ENCODE measurements at regions not wholly inside any gene's neighbourhood (a gene's known extent, or its start where the extent isn't known, plus 50 kb on each side); places are given as distances from the start of the nearest gene placed in this dataset.

- Histone ChIP-seq H3K27me3 (no peaks in the 10 kb centered on the region), H3K9me3 (no peaks in the 10 kb centered on the region), H3K4me3 (no peak overlapping the region), H3K36me3 (no peaks in the 10 kb centered on the region), H3K4me1 (no peaks in the 10 kb centered on the region), H3K27ac (no peak overlapping the region)
- DNase-seq (no peak), ATAC-seq (no peak)
- intact Hi-C loops (cut with DNase I) = no loop called here
- TF ChIP-seq, protein P1, sequence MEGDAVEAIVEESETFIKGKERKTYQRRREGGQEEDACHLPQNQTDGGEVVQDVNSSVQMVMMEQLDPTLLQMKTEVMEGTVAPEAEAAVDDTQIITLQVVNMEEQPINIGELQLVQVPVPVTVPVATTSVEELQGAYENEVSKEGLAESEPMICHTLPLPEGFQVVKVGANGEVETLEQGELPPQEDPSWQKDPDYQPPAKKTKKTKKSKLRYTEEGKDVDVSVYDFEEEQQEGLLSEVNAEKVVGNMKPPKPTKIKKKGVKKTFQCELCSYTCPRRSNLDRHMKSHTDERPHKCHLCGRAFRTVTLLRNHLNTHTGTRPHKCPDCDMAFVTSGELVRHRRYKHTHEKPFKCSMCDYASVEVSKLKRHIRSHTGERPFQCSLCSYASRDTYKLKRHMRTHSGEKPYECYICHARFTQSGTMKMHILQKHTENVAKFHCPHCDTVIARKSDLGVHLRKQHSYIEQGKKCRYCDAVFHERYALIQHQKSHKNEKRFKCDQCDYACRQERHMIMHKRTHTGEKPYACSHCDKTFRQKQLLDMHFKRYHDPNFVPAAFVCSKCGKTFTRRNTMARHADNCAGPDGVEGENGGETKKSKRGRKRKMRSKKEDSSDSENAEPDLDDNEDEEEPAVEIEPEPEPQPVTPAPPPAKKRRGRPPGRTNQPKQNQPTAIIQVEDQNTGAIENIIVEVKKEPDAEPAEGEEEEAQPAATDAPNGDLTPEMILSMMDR (IDR thresholded peaks at IDR 0.05) = no peak
These were observed 64.9 kb upstream of the FZD10 start for GRCh38 chr12:130097342-130097741.

DNA sequence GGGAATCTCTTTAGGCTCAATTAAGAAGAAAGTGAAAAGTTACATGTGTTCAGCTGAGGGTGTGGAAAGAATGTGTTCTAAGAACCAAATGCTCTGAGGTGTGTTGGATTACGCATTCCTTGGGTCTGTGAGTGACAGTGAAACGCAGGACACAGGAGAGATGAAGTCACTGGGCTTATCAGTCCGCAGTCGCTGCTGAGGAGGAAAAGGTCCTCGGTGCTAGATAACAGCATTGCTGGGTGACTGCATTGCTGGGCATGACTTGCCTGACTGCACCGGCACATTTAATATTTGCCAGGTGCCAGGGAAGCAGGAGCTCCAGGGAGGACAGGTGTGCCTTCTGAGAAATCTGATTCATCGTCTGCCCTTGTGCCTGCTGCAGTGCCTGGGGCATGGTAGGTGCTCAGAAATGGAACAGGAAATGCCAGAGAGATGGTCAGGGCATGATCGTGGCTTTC is 64.4 kb upstream of the FZD10 start:
- intact Hi-C loops (cut with DNase I) = no loop called here
- Histone ChIP-seq H3K4me3 (no peak overlapping the region), H3K27ac (no peak overlapping the region), H3K27me3 (no peaks in the 10 kb centered on the region), H3K4me1 (no peaks in the 10 kb centered on the region), H3K36me3 (no peaks in the 10 kb centered on the region), H3K9me3 (no peaks in the 10 kb centered on the region)
- no peak for ATAC-seq
- no peak for DNase-seq
- TF ChIP-seq, protein P1 (IDR thresholded peaks at IDR 0.05) = no peak

GRCh38 chr12:130098301-130099005 is 63.8 kb upstream of the FZD10 start:
- H3K4me1 ChIP-seq = no peaks in the 10 kb centered on the region
- no peaks in the 10 kb centered on the region for H3K36me3 ChIP-seq
- H3K9me3 ChIP-seq = no peaks in the 10 kb centered on the region
- no peaks in the 10 kb centered on the region for H3K27me3 ChIP-seq
- H3K27ac ChIP-seq = no peak overlapping the region
- TF ChIP-seq, protein P1 (IDR thresholded peaks at IDR 0.05) = no peak
- ATAC-seq = no peak
- intact Hi-C loops (cut with DNase I) = no loop called here
- no peak for DNase-seq
- no peak overlapping the region for H3K4me3 ChIP-seq

GRCh38 chr12:130100634-130101362 is 61.5 kb upstream of the FZD10 start:
- peaks cover 5% of the 10 kb centered on the region for H3K27me3 ChIP-seq
- H3K9me3 ChIP-seq = no peaks in the 10 kb centered on the region
- H3K4me1 ChIP-seq = no peaks in the 10 kb centered on the region
- TF ChIP-seq, protein P1 (IDR thresholded peaks at IDR 0.05) = no peak
- DNase-seq (no peak), ATAC-seq (no peak)
- no peak overlapping the region for H3K27ac ChIP-seq
- no peak overlapping the region for H3K4me3 ChIP-seq
- intact Hi-C loops (cut with DNase I) = no loop called here
- no peaks in the 10 kb centered on the region for H3K36me3 ChIP-seq

GRCh38 chr12:130101370-130101769 is 60.9 kb upstream of the FZD10 start:
- TF ChIP-seq, protein P1 (IDR thresholded peaks at IDR 0.05) = no peak
- no peak for DNase-seq
- peaks cover 9% of the 10 kb centered on the region for H3K27me3 ChIP-seq
- no peak for ATAC-seq
- H3K4me3 ChIP-seq = no peak overlapping the region
- intact Hi-C loops (cut with DNase I) = no loop called here
- H3K9me3 ChIP-seq = no peaks in the 10 kb centered on the region
- no peak overlapping the region for H3K27ac ChIP-seq
- H3K36me3 ChIP-seq = no peaks in the 10 kb centered on the region
- H3K4me1 ChIP-seq = no peaks in the 10 kb centered on the region

Data from upper lobe of right lung (tissue), 1 donor.